ENCODE measurements at regions not wholly inside any gene's neighbourhood (a gene's known extent, or its start where the extent isn't known, plus 50 kb on each side); places are given as distances from the start of the nearest gene placed in this dataset.

DNA sequence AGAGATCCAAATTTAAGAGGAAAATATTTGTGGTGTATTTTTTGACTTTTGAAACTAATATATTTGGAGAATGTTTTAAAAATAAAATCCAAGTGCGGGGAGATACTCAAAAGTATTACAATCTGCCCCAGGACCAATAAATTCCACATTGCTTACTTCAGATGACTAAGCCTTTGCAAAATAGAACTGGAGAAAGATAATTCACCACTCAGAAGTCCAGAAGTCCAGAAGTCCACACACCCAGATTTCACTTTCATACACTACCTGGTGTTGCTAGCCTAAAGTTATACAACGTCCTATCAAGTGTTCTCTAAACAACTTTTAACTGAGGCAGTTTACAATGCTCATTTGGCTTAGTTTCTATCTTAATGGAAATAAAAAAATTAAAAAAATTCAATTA is 487.0 kb upstream of the SEMA3D start:
- ATAC-seq (no peak), DNase-seq (no peak)
- 85 to 91% (median 86%) methylated on average over 2 of the region's 2 CpGs for whole genome bisulfite sequencing, 3 donors
- Histone ChIP-seq H3K27ac (no peak overlapping the region), H3K27me3 (ENCODE audit: insufficient read depth in 3 of 3, low read length in 2 of 3) (no peaks in the 10 kb centered on the region), H3K4me1 (no peaks in the 10 kb centered on the region), H3K4me3 (no peak overlapping the region), H3K36me3 (ENCODE audit: insufficient read depth in 1 of 2, low read depth in 1 of 2) (no peaks in the 10 kb centered on the region), H3K9me3 (peaks cover 4% of the 10 kb centered on the region)
- intact Hi-C loops (cut with DNase I): no loop called here
- TF ChIP-seq, protein P1, sequence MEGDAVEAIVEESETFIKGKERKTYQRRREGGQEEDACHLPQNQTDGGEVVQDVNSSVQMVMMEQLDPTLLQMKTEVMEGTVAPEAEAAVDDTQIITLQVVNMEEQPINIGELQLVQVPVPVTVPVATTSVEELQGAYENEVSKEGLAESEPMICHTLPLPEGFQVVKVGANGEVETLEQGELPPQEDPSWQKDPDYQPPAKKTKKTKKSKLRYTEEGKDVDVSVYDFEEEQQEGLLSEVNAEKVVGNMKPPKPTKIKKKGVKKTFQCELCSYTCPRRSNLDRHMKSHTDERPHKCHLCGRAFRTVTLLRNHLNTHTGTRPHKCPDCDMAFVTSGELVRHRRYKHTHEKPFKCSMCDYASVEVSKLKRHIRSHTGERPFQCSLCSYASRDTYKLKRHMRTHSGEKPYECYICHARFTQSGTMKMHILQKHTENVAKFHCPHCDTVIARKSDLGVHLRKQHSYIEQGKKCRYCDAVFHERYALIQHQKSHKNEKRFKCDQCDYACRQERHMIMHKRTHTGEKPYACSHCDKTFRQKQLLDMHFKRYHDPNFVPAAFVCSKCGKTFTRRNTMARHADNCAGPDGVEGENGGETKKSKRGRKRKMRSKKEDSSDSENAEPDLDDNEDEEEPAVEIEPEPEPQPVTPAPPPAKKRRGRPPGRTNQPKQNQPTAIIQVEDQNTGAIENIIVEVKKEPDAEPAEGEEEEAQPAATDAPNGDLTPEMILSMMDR (IDR thresholded peaks at IDR 0.05): no peak

DNA sequence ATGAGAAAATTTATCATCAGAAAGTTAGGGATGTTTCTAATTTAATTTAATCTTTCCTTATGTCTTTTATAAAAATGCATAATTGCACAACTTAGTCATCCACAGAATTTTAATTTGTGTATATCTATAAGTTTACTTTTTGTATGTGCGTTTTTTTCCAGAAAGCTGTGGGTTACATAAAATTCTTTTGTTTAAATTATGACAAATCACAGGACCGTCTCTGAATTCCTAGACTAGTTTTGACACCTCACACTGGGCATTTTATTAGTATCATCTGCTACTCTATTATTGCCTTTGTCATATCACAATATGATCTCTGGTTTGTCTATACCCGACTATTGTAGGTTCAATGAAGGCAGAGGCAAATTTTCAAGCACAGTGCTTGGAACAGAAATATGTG is 482.4 kb upstream of the SEMA3D start:
- intact Hi-C loops (cut with DNase I): no loop called here
- WGBS, 3 donors: 73 to 83% (median 82%) methylated on average over 3 of the region's 3 CpGs
- Histone ChIP-seq H3K36me3 (ENCODE audit: insufficient read depth in 1 of 2, low read depth in 1 of 2) (no peaks in the 10 kb centered on the region), H3K4me3 (no peak overlapping the region), H3K4me1 (no peaks in the 10 kb centered on the region), H3K27ac (no peak overlapping the region), H3K9me3 (no peaks in the 10 kb centered on the region), H3K27me3 (ENCODE audit: insufficient read depth in 3 of 3, low read length in 2 of 3) (no peaks in the 10 kb centered on the region)
- TF ChIP-seq, protein P1 (IDR thresholded peaks at IDR 0.05): no peak
- ATAC-seq: no peak
- no peak for DNase-seq

DNA sequence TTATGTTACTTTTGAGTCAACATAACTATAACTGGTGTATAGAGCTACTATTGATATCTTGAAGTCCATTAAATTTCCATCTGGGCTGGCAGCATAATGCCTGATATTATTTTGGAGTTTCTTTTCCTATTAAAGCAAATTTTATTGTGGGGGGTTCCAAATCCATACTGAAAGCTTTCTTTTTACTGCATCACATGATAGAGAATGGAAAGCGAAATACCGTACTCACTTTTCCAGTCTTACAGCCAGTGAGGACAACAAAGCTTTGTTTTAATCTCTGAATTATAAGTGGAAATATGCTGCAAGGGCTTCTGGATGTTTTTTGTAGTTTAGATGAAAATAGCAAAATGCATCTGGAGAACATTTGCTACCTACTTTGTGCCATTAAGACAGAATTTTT is 477.5 kb upstream of the SEMA3D start:
- Histone ChIP-seq H3K9me3 (no peaks in the 10 kb centered on the region), H3K4me3 (no peak overlapping the region), H3K27me3 (ENCODE audit: insufficient read depth in 3 of 3, low read length in 2 of 3) (no peaks in the 10 kb centered on the region), H3K27ac (no peak overlapping the region), H3K36me3 (ENCODE audit: insufficient read depth in 1 of 2, low read depth in 1 of 2) (no peaks in the 10 kb centered on the region), H3K4me1 (no peaks in the 10 kb centered on the region)
- intact Hi-C loops (cut with DNase I): no loop called here
- DNase-seq (no peak), ATAC-seq (no peak)
- TF ChIP-seq, protein P1 (IDR thresholded peaks at IDR 0.05): no peak
- WGBS, 3 donors: 89 to 93% (median 92%) methylated on average over 2 of the region's 2 CpGs

DNA sequence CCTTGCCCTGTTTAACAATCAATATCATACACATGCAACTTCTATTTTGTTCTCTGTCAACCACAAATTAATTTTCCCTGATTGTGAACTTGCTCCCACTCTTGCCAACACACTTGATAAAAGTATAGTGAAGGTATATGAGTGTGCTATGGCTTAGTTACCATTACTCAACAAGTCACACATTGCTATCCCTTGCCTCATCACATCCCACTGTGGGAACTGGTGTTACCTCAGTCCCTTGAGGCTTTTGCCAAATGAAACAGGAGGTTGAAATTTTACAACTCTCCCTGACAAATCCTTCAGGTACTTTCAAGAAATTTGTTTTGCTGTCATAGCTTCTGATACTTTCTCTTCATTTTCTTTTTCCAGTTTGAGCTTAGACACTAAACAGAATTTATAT is 472.5 kb upstream of the SEMA3D start:
- Histone ChIP-seq H3K27ac (no peak overlapping the region), H3K4me3 (no peak overlapping the region), H3K27me3 (ENCODE audit: insufficient read depth in 3 of 3, low read length in 2 of 3) (no peaks in the 10 kb centered on the region), H3K4me1 (no peaks in the 10 kb centered on the region), H3K9me3 (no peaks in the 10 kb centered on the region), H3K36me3 (ENCODE audit: insufficient read depth in 1 of 2, low read depth in 1 of 2) (no peaks in the 10 kb centered on the region)
- intact Hi-C loops (cut with DNase I): no loop called here
- TF ChIP-seq, protein P1 (IDR thresholded peaks at IDR 0.05): no peak
- no peak for DNase-seq
- no peak for ATAC-seq

DNA sequence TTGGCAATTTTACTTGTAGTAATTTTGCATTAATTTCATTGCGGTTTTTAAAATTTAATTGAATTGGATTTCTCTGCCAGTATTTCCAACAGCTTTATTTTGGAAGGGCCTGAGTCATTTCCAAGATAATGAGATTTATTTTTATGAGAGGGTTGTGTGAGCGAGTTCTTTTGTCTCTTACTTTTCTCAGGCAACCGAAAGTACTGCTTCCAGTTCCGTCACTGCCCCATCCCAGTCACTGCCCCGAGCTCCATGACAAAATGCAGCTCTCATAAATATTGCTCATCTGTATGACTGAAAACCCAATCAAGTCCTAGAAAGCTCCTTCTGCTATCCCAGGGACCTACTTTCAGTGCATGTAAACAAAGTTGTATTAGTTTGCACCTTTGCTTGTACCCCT is 468.4 kb upstream of the SEMA3D start:
- H3K4me1 ChIP-seq: no peaks in the 10 kb centered on the region
- no peaks in the 10 kb centered on the region for H3K27me3 ChIP-seq (ENCODE audit: insufficient read depth in 3 of 3, low read length in 2 of 3)
- no peaks in the 10 kb centered on the region for H3K9me3 ChIP-seq
- H3K4me3 ChIP-seq: no peak overlapping the region
- 87 to 89% (median 88%) methylated on average over 5 of the region's 5 CpGs for WGBS, 3 donors
- ATAC-seq: no peak
- TF ChIP-seq, protein P1 (IDR thresholded peaks at IDR 0.05): no peak
- H3K36me3 ChIP-seq (ENCODE audit: insufficient read depth in 1 of 2, low read depth in 1 of 2): no peaks in the 10 kb centered on the region
- no peak for DNase-seq
- intact Hi-C loops (cut with DNase I): no loop called here
- H3K27ac ChIP-seq: no peak overlapping the region

All from psoas muscle (tissue), 7 donors.